ENCODE measurements at regions not wholly inside any gene's neighbourhood (a gene's known extent, or its start where the extent isn't known, plus 50 kb on each side); places are given as distances from the start of the nearest gene placed in this dataset.

GRCh38 chr12:85644508-85644907 lies 191.7 kb downstream of the RASSF9 start:
- no peak for DNase-seq

GRCh38 chr12:85653731-85654455 lies 182.3 kb downstream of the RASSF9 start:
- DNase-seq, result no peak

- DNase-seq, result no peak
Measured at GRCh38 chr12:85654456-85654840, 181.8 kb downstream of the RASSF9 start.

- no peak for DNase-seq
Measured at GRCh38 chr12:85656561-85656960, 179.6 kb downstream of the RASSF9 start.

GRCh38 chr12:85657251-85657650 lies 179.0 kb downstream of the RASSF9 start:
- DNase-seq, result no peak

- no peak for DNase-seq
Measured at GRCh38 chr12:85657836-85658630, 178.2 kb downstream of the RASSF9 start.

- DNase-seq, result no peak
Measured at GRCh38 chr12:85659754-85660530, 176.3 kb downstream of the RASSF9 start.

- DNase-seq, result no peak
Measured at GRCh38 chr12:85661461-85662206, 174.6 kb downstream of the RASSF9 start.

- no peak for DNase-seq
Measured at GRCh38 chr12:85662207-85662602, 174.0 kb downstream of the RASSF9 start.

GRCh38 chr12:85663631-85664030 lies 172.6 kb downstream of the RASSF9 start:
- no peak for DNase-seq

GRCh38 chr12:85664429-85664828 lies 171.8 kb downstream of the RASSF9 start:
- DNase-seq, result no peak

GRCh38 chr12:85669911-85670310 lies 166.3 kb downstream of the RASSF9 start:
- no peak for DNase-seq

GRCh38 chr12:85672436-85672835 lies 163.8 kb downstream of the RASSF9 start:
- no peak for DNase-seq

GRCh38 chr12:85673921-85674420 lies 162.2 kb downstream of the RASSF9 start:
- DNase-seq, result no peak

- DNase-seq, result no peak
Measured at GRCh38 chr12:85676816-85677749, 159.1 kb downstream of the RASSF9 start.

GRCh38 chr12:85679296-85679695 lies 156.9 kb downstream of the RASSF9 start:
- DNase-seq, result no peak

- DNase-seq, result no peak
Measured at GRCh38 chr12:85680881-85681280, 155.3 kb downstream of the RASSF9 start.

GRCh38 chr12:85681333-85681732 lies 154.9 kb downstream of the RASSF9 start:
- DNase-seq, result no peak

GRCh38 chr12:85683051-85683450 lies 153.2 kb downstream of the RASSF9 start:
- no peak for DNase-seq

- DNase-seq, result no peak
Measured at GRCh38 chr12:85688837-85689236, 147.4 kb downstream of the RASSF9 start.

GRCh38 chr12:85690146-85690545 lies 146.1 kb downstream of the RASSF9 start:
- no peak for DNase-seq

Data from NCI-H1092 treated with DMSO at 0.1 percent for 48 hours (cell line).